ENCODE measurements at regions not wholly inside any gene's neighbourhood (a gene's known extent, or its start where the extent isn't known, plus 50 kb on each side); places are given as distances from the start of the nearest gene placed in this dataset.
"Not testable (repeated sequence)": the region's sequence is repeated elsewhere in the genome, so short reads cannot be mapped to it uniquely, and the experiment has no call there.

GRCh38 chr13:84810781-84811180 is 928.5 kb upstream of the SLITRK1 start:
- Mint-ChIP-seq H3K27ac (no peak overlapping the region), H3K9me3 (no peaks in the 10 kb centered on the region), H3K36me3 (ENCODE audit: low read depth) (no peaks in the 10 kb centered on the region), H3K27me3 (ENCODE audit: low read depth) (no peaks in the 10 kb centered on the region), H3K4me3 (no peak overlapping the region), H3K4me1 (ENCODE audit: low read depth) (no peaks in the 10 kb centered on the region)
- intact Hi-C loops (cut with micrococcal nuclease) = no loop called here
- no peak for DNase-seq
- CTCF ChIA-PET = no interaction called here

- no peak overlapping the region for H3K27ac Mint-ChIP-seq
- no peak overlapping the region for H3K4me3 Mint-ChIP-seq
- no peaks in the 10 kb centered on the region for H3K36me3 Mint-ChIP-seq (ENCODE audit: low read depth)
- no peaks in the 10 kb centered on the region for H3K27me3 Mint-ChIP-seq (ENCODE audit: low read depth)
- intact Hi-C loops (cut with micrococcal nuclease) = no loop called here
- CTCF ChIA-PET = interaction anchor here (0.7 kb wide), 1 partner anchor 15 kb away, joined by 3 read pairs; no protein-coding TSS in a partner anchor
- H3K4me1 Mint-ChIP-seq (ENCODE audit: low read depth) = no peaks in the 10 kb centered on the region
- DNase-seq = no peak
- H3K9me3 Mint-ChIP-seq = peaks cover 2% of the 10 kb centered on the region
These were observed 919.8 kb upstream of the SLITRK1 start for GRCh38 chr13:84802073-84802472.

- H3K27ac Mint-ChIP-seq = no peak overlapping the region
- no peaks in the 10 kb centered on the region for H3K27me3 Mint-ChIP-seq (ENCODE audit: low read depth)
- peaks cover 8% of the 10 kb centered on the region for H3K9me3 Mint-ChIP-seq
- H3K4me1 Mint-ChIP-seq (ENCODE audit: low read depth) = no peaks in the 10 kb centered on the region
- H3K36me3 Mint-ChIP-seq (ENCODE audit: low read depth) = no peaks in the 10 kb centered on the region
- no peak for DNase-seq
- no peak overlapping the region for H3K4me3 Mint-ChIP-seq
- intact Hi-C loops (cut with micrococcal nuclease) = no loop called here
- CTCF ChIA-PET = no interaction called here
These were observed 902.3 kb upstream of the SLITRK1 start for GRCh38 chr13:84784443-84785153.

- no peaks in the 10 kb centered on the region for H3K9me3 Mint-ChIP-seq
- H3K36me3 Mint-ChIP-seq (ENCODE audit: low read depth) = no peaks in the 10 kb centered on the region
- H3K4me3 Mint-ChIP-seq = no peak overlapping the region
- intact Hi-C loops (cut with micrococcal nuclease) = no loop called here
- DNase-seq = no peak
- no peak overlapping the region for H3K27ac Mint-ChIP-seq
- H3K27me3 Mint-ChIP-seq (ENCODE audit: low read depth) = no peaks in the 10 kb centered on the region
- CTCF ChIA-PET = no interaction called here
- H3K4me1 Mint-ChIP-seq (ENCODE audit: low read depth) = no peaks in the 10 kb centered on the region
These were observed 895.0 kb upstream of the SLITRK1 start for GRCh38 chr13:84777316-84777715.

- H3K9me3 Mint-ChIP-seq = no peaks in the 10 kb centered on the region
- H3K27ac Mint-ChIP-seq = no peak overlapping the region
- intact Hi-C loops (cut with micrococcal nuclease) = no loop called here
- H3K27me3 Mint-ChIP-seq (ENCODE audit: low read depth) = no peaks in the 10 kb centered on the region
- CTCF ChIA-PET = no interaction called here
- DNase-seq = no peak
- H3K4me3 Mint-ChIP-seq = no peak overlapping the region
- H3K36me3 Mint-ChIP-seq (ENCODE audit: low read depth) = no peaks in the 10 kb centered on the region
- H3K4me1 Mint-ChIP-seq (ENCODE audit: low read depth) = no peaks in the 10 kb centered on the region
These were observed 894.3 kb upstream of the SLITRK1 start for GRCh38 chr13:84776593-84776992.

- intact Hi-C loops (cut with micrococcal nuclease); H3K9me3 Mint-ChIP-seq; DNase-seq; H3K4me3 Mint-ChIP-seq; H3K27ac Mint-ChIP-seq; CTCF ChIA-PET; H3K27me3 Mint-ChIP-seq (ENCODE audit: low read depth); H3K36me3 Mint-ChIP-seq (ENCODE audit: low read depth); H3K4me1 Mint-ChIP-seq (ENCODE audit: low read depth): not testable (repeated sequence)
These were observed 893.6 kb upstream of the SLITRK1 start for GRCh38 chr13:84775920-84776319.

- no peaks in the 10 kb centered on the region for H3K36me3 Mint-ChIP-seq (ENCODE audit: low read depth)
- no peak overlapping the region for H3K27ac Mint-ChIP-seq
- no peaks in the 10 kb centered on the region for H3K27me3 Mint-ChIP-seq (ENCODE audit: low read depth)
- no peak for DNase-seq
- CTCF ChIA-PET = no interaction called here
- no peak overlapping the region for H3K4me3 Mint-ChIP-seq
- intact Hi-C loops (cut with micrococcal nuclease) = no loop called here
- no peaks in the 10 kb centered on the region for H3K4me1 Mint-ChIP-seq (ENCODE audit: low read depth)
- no peaks in the 10 kb centered on the region for H3K9me3 Mint-ChIP-seq
These were observed 891.8 kb upstream of the SLITRK1 start for GRCh38 chr13:84774111-84774510.

- H3K4me3 Mint-ChIP-seq = no peak overlapping the region
- no peaks in the 10 kb centered on the region for H3K27me3 Mint-ChIP-seq (ENCODE audit: low read depth)
- H3K9me3 Mint-ChIP-seq = peaks cover 2% of the 10 kb centered on the region
- intact Hi-C loops (cut with micrococcal nuclease) = no loop called here
- DNase-seq = no peak
- CTCF ChIA-PET = no interaction called here
- no peaks in the 10 kb centered on the region for H3K4me1 Mint-ChIP-seq (ENCODE audit: low read depth)
- no peak overlapping the region for H3K27ac Mint-ChIP-seq
- H3K36me3 Mint-ChIP-seq (ENCODE audit: low read depth) = no peaks in the 10 kb centered on the region
These were observed 878.7 kb upstream of the SLITRK1 start for GRCh38 chr13:84760956-84761355.

GRCh38 chr13:84749126-84749525 is 866.9 kb upstream of the SLITRK1 start:
- H3K4me3 Mint-ChIP-seq = no peak overlapping the region
- DNase-seq = no peak
- CTCF ChIA-PET = no interaction called here
- H3K9me3 Mint-ChIP-seq = peaks cover 3% of the 10 kb centered on the region
- H3K27me3 Mint-ChIP-seq (ENCODE audit: low read depth) = no peaks in the 10 kb centered on the region
- intact Hi-C loops (cut with micrococcal nuclease) = no loop called here
- H3K36me3 Mint-ChIP-seq (ENCODE audit: low read depth) = no peaks in the 10 kb centered on the region
- no peak overlapping the region for H3K27ac Mint-ChIP-seq
- H3K4me1 Mint-ChIP-seq (ENCODE audit: low read depth) = no peaks in the 10 kb centered on the region

GRCh38 chr13:84745051-84745551 is 862.8 kb upstream of the SLITRK1 start:
- intact Hi-C loops (cut with micrococcal nuclease) = no loop called here
- H3K27me3 Mint-ChIP-seq (ENCODE audit: low read depth) = no peaks in the 10 kb centered on the region
- no peaks in the 10 kb centered on the region for H3K36me3 Mint-ChIP-seq (ENCODE audit: low read depth)
- H3K27ac Mint-ChIP-seq = no peak overlapping the region
- H3K4me1 Mint-ChIP-seq (ENCODE audit: low read depth) = no peaks in the 10 kb centered on the region
- CTCF ChIA-PET = no interaction called here
- no peak overlapping the region for H3K4me3 Mint-ChIP-seq
- peaks cover 4% of the 10 kb centered on the region for H3K9me3 Mint-ChIP-seq
- DNase-seq = no peak

GRCh38 chr13:84744203-84744602 is 861.9 kb upstream of the SLITRK1 start:
- Mint-ChIP-seq H3K9me3 (peaks cover 3% of the 10 kb centered on the region), H3K4me3 (no peak overlapping the region), H3K27me3 (ENCODE audit: low read depth) (no peaks in the 10 kb centered on the region), H3K4me1 (ENCODE audit: low read depth) (no peaks in the 10 kb centered on the region), H3K36me3 (ENCODE audit: low read depth) (no peaks in the 10 kb centered on the region), H3K27ac (no peak overlapping the region)
- intact Hi-C loops (cut with micrococcal nuclease) = no loop called here
- DNase-seq = no peak
- CTCF ChIA-PET = no interaction called here

- H3K36me3 Mint-ChIP-seq (ENCODE audit: low read depth) = no peaks in the 10 kb centered on the region
- no peak for DNase-seq
- H3K4me1 Mint-ChIP-seq (ENCODE audit: low read depth) = no peaks in the 10 kb centered on the region
- CTCF ChIA-PET = no interaction called here
- H3K9me3 Mint-ChIP-seq = peaks cover 3% of the 10 kb centered on the region
- H3K27me3 Mint-ChIP-seq (ENCODE audit: low read depth) = no peaks in the 10 kb centered on the region
- no peak overlapping the region for H3K27ac Mint-ChIP-seq
- intact Hi-C loops (cut with micrococcal nuclease) = no loop called here
- no peak overlapping the region for H3K4me3 Mint-ChIP-seq
These were observed 859.0 kb upstream of the SLITRK1 start for GRCh38 chr13:84741253-84741652.

GRCh38 chr13:84739021-84739420 is 856.7 kb upstream of the SLITRK1 start:
- H3K4me1 Mint-ChIP-seq (ENCODE audit: low read depth) = no peaks in the 10 kb centered on the region
- intact Hi-C loops (cut with micrococcal nuclease) = no loop called here
- DNase-seq = no peak
- no peaks in the 10 kb centered on the region for H3K27me3 Mint-ChIP-seq (ENCODE audit: low read depth)
- no peak overlapping the region for H3K27ac Mint-ChIP-seq
- H3K36me3 Mint-ChIP-seq (ENCODE audit: low read depth) = no peaks in the 10 kb centered on the region
- peaks cover 1% of the 10 kb centered on the region for H3K9me3 Mint-ChIP-seq
- CTCF ChIA-PET = no interaction called here
- no peak overlapping the region for H3K4me3 Mint-ChIP-seq
